PC-9 (cell line): ENCODE measurements at regions not wholly inside any gene's neighbourhood (a gene's known extent, or its start where the extent isn't known, plus 50 kb on each side); places are given as distances from the start of the nearest gene placed in this dataset.
"Not testable (repeated sequence)": the region's sequence is repeated elsewhere in the genome, so short reads cannot be mapped to it uniquely, and the experiment has no call there.

Experiments used
- BruUV-seq: library from RNA; stranded (reverse); fragments of 400-500 nt; replicated peaks from 2 replicates; lab custom pipeline; 2021; lab: Mats Ljungman, UMichigan
- CTCF ChIA-PET: fragments of 300-600 bp; sonication (Branson Sonifier 250); formaldehyde crosslinking; loops from one replicate; lab custom pipeline; 2022; ENCODE audit warnings: antibody characterized with exemption; lab: Charles Lee
- POLR2A ChIA-PET: fragments of 300-600 bp; sonication (Branson Sonifier 250); formaldehyde crosslinking; loops from one replicate; lab custom pipeline; 2022; ENCODE audit warnings: antibody characterized with exemption; ENCODE audit not compliant: unreplicated experiment; lab: Charles Lee
- DNase-seq, 2 experiments: peaks; one replicate each; pipeline versions ENCODE4 v3.0.0 to v3.0.0-alpha.2; 2015 to 2022; ENCODE audit warnings: mixed read lengths in 1 of 2
- H2AFZ ChIP-seq: fragments of 200-600 bp; sonication (generic); 2 replicates; pipeline ENCODE4 v1.8.1; 2017; ENCODE audit warnings: antibody characterized with exemption
- H3F3A ChIP-seq: fragments of 200-600 bp; sonication (generic); 2 replicates; pipeline ENCODE4 v1.8.1; 2017; ENCODE audit warnings: antibody characterized with exemption, mild to moderate bottlenecking, low read depth; ENCODE audit not compliant: insufficient read depth
- H3K27ac ChIP-seq: fragments of 200-600 bp; sonication (generic); 2 replicates; pipeline ENCODE4 v1.6.1; 2016; ENCODE audit warnings: mixed run types
- H3K27me3 ChIP-seq: fragments of 200-600 bp; sonication (generic); 2 replicates; pipeline ENCODE4 v1.6.1; 2016; ENCODE audit warnings: low read depth, mixed run types; ENCODE audit not compliant: insufficient read depth
- H3K36me3 ChIP-seq: fragments of 200-600 bp; sonication (generic); 2 replicates; pipeline ENCODE4 v1.6.1; 2016; ENCODE audit warnings: low read depth, mixed run types
- H3K4me1 ChIP-seq: fragments of 200-600 bp; sonication (generic); replicated peaks from 2 replicates; pipeline ENCODE4 v1.6.1; 2016; ENCODE audit warnings: mixed run types; ENCODE audit not compliant: insufficient read depth
- H3K4me2 ChIP-seq: fragments of 200-600 bp; sonication (generic); 2 replicates; pipeline ENCODE4 v1.6.1; 2017; ENCODE audit warnings: mixed run types
- H3K4me3 ChIP-seq: fragments of 200-600 bp; sonication (generic); 2 replicates; pipeline ENCODE4 v1.6.1; 2016; ENCODE audit warnings: mixed run types
- H3K79me2 ChIP-seq: fragments of 200-600 bp; sonication (generic); 2 replicates; pipeline ENCODE4 v1.6.1; 2017; ENCODE audit warnings: low read depth, mixed run types
- H3K9me2 ChIP-seq: fragments of 200-600 bp; sonication (generic); 2 replicates; pipeline ENCODE4 v1.8.1; 2017; ENCODE audit warnings: mild to moderate bottlenecking; ENCODE audit not compliant: insufficient read depth
- H3K9me3 ChIP-seq: fragments of 200-600 bp; sonication (generic); 2 replicates; pipeline ENCODE4 v1.8.1; 2016; ENCODE audit warnings: low read depth; ENCODE audit not compliant: insufficient read depth
- H4K20me1 ChIP-seq: fragments of 200-600 bp; sonication (generic); 2 replicates; pipeline ENCODE4 v1.8.1; 2017; ENCODE audit not compliant: insufficient read depth
- CTCF ChIP-seq: fragments of 200-600 bp; sonication (generic); conservative IDR thresholded peaks from 2 replicates; pipeline ENCODE4 v1.6.1; 2017; ENCODE audit warnings: mixed run types, antibody characterized with exemption, mild to moderate bottlenecking, moderate library complexity
- EZH2 ChIP-seq: fragments of 200-600 bp; sonication (generic); IDR thresholded peaks from 2 replicates; pipeline ENCODE4 v1.8.0; 2017; ENCODE audit warnings: antibody characterized with exemption, low read depth
- intact Hi-C: fragments of 100-400 bp; cut with micrococcal nuclease; formaldehyde crosslinking; loops from one replicate; pipeline ENCODE4 v1.10.0; 2022; ENCODE audit not compliant: unreplicated experiment

GRCh38 chr3:147244397-147244796, 161.9 kb downstream of the ZIC4 start:
- TF ChIP-seq CTCF (no peak), EZH2 (no peak)
- H2AFZ ChIP-seq, result no peak overlapping the region

DNA sequence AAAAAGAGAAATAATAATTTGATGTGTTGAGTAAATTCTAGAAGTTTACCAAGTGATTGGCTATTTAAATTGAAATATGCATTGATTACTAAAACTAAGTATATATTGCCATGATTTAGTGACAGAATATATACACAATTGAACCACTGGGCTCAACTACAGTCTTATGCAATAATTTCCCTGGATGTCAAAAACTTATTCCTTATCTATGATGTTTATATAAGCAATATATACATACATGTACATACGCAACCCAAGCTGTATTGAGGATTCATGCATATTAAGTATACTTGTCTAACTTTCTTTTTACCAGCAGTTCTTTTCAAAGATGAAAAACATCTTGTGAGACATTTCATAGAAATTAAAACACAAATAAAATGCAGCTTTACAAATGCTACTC, 165.8 kb downstream of the ZIC4 start:
- CTCF ChIA-PET, result no interaction called here
- no TSS peak for BruUV-seq
- POLR2A ChIA-PET, result no interaction called here
- TF ChIP-seq EZH2 (no peak), CTCF (no peak)
- Histone ChIP-seq H3K79me2 (no peaks in the 10 kb centered on the region), H3K4me2 (no peak overlapping the region), H3K9me3 (no peaks in the 10 kb centered on the region), H3K4me1 (no peaks in the 10 kb centered on the region), H3K27ac (no peak overlapping the region), H3K9me2 (no peaks in the 10 kb centered on the region; the same call in 1 of the 2 replicates), H3K27me3 (no peaks in the 10 kb centered on the region), H4K20me1 (no peaks in the 10 kb centered on the region), H2AFZ (no peak overlapping the region), H3K36me3 (no peaks in the 10 kb centered on the region), H3F3A (no peaks in the 10 kb centered on the region), H3K4me3 (no peak overlapping the region)
- no peak for DNase-seq
- intact Hi-C loops, result no loop called here

More at GRCh38 chr3:147244397-147244796, 161.9 kb downstream of the ZIC4 start:
- ChIA-PET CTCF (no interaction called here), POLR2A (no interaction called here)
- Histone ChIP-seq H3K9me3 (no peaks in the 10 kb centered on the region), H3F3A (no peaks in the 10 kb centered on the region), H3K9me2 (no peaks in the 10 kb centered on the region), H3K4me3 (no peak overlapping the region), H3K4me1 (no peaks in the 10 kb centered on the region), H3K79me2 (no peaks in the 10 kb centered on the region), H4K20me1 (no peaks in the 10 kb centered on the region), H3K4me2 (no peak overlapping the region), H3K36me3 (no peaks in the 10 kb centered on the region), H3K27me3 (no peaks in the 10 kb centered on the region), H3K27ac (no peak overlapping the region)
- no peak for DNase-seq
- no TSS peak for BruUV-seq
- intact Hi-C loops, result no loop called here

- DNase-seq, result no peak
- no peak overlapping the region for H3K4me2 ChIP-seq
- H3K36me3 ChIP-seq, result no peaks in the 10 kb centered on the region
- H3K27me3 ChIP-seq, result no peaks in the 10 kb centered on the region
- no peaks in the 10 kb centered on the region for H3K9me3 ChIP-seq
- CTCF ChIA-PET, result no interaction called here
- no peaks in the 10 kb centered on the region for H3K4me1 ChIP-seq
- H3K79me2 ChIP-seq, result no peaks in the 10 kb centered on the region
- no peak overlapping the region for H3K27ac ChIP-seq
- H2AFZ ChIP-seq, result no peak overlapping the region
- BruUV-seq, result no TSS peak
- POLR2A ChIA-PET, result interaction anchor here (0.5 kb wide), 1 partner anchor 165 kb away, joined by 5 read pairs; no protein-coding TSS in a partner anchor
- no peaks in the 10 kb centered on the region; the same call in 1 of the 2 replicates for H3K9me2 ChIP-seq
- no peak overlapping the region for H3K4me3 ChIP-seq
- TF ChIP-seq CTCF (no peak), EZH2 (no peak)
- no peaks in the 10 kb centered on the region for H3F3A ChIP-seq
- no peaks in the 10 kb centered on the region for H4K20me1 ChIP-seq
- intact Hi-C loops, result no loop called here
Measured at GRCh38 chr3:147237991-147238390, 168.4 kb downstream of the ZIC4 start.

- BruUV-seq, POLR2A ChIA-PET, CTCF ChIA-PET: not testable (repeated sequence)
Measured at GRCh38 chr3:147231980-147232379, 174.4 kb downstream of the ZIC4 start.

More at GRCh38 chr3:147231980-147232379, 174.4 kb downstream of the ZIC4 start:
- H3F3A ChIP-seq, DNase-seq, H4K20me1 ChIP-seq, H3K4me1 ChIP-seq, H3K4me2 ChIP-seq, H3K9me3 ChIP-seq, H3K27me3 ChIP-seq, H3K27ac ChIP-seq, H3K9me2 ChIP-seq, H3K4me3 ChIP-seq, H3K36me3 ChIP-seq, intact Hi-C loops, H2AFZ ChIP-seq, H3K79me2 ChIP-seq: not testable (repeated sequence)
